SIG-M5 treated with dmso at 0.1 percent for 504 hours (cell line): ENCODE measurements at regions not wholly inside any gene's neighbourhood (a gene's known extent, or its start where the extent isn't known, plus 50 kb on each side); places are given as distances from the start of the nearest gene placed in this dataset.
"Not testable (repeated sequence)": the region's sequence is repeated elsewhere in the genome, so short reads cannot be mapped to it uniquely, and the experiment has no call there.

Experiments
- DNase-seq: peaks from one replicate; lab custom pipeline; 2025; ENCODE audit not compliant: unreplicated experiment; lab: John Stamatoyannopoulos, UW

GRCh38 chr2:174697255-174697654 lies 67.0 kb downstream of the CHRNA1 start:
- peak; percentile 78 for DNase-seq

GRCh38 chr2:174694920-174695319 lies 69.4 kb downstream of the CHRNA1 start:
- DNase-seq = no peak

GRCh38 chr2:174694196-174694878 lies 69.9 kb downstream of the CHRNA1 start:
- DNase-seq = no peak

GRCh38 chr2:174693344-174693743 lies 70.9 kb downstream of the CHRNA1 start:
- DNase-seq = no peak

DNA sequence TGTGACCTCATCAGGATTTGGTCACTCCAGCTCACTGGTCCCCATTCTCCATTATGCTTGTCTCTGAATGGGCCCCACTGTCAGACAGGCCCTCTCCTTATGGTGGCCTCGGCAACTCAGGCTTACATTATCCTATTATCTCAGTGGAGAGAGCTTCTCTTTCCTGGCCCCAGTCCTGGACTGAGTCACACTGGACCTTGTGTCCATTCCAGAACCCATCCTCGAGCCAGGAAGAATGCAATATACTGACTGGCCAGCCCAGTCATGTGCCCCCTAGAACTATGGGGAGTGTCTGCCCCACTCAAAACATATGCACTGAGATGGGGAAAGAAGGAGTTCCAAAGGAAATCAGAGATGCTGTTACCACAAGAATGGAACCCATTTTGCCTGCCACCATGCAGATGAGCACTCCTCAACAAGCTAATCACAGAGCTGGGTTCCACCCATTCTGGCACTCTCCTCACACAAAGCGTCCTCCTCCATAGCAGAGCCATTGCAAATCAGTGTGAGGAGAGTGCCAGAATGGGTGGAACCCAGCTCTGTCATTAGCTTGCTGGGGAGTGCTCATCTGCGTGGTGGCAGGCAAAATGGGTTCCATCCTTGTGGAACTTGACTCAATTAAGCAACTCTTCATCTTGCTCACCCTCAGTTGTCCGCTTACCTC lies 71.9 kb downstream of the CHRNA1 start:
- no peak for DNase-seq

GRCh38 chr2:174691201-174691779 lies 73.0 kb downstream of the CHRNA1 start:
- DNase-seq = no peak

DNA sequence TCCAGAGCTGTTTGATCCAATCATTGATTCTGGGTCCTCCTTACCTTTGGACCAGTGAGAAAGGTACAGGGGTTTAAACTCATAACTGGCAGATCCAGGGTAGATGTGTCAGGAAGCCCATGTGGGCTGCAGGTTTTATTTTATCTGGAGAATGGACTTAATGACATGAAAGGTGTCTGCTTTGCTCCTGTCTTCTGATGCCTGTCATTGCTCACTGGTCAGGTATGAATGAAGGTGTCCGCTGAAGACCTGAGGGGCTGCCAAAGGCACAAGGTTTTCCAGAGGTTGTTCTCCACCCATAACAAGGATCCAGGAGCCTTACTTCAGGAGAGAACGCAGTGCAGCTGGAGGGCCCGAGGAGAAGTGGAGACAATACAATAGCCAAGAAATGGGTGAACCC lies 74.2 kb downstream of the CHRNA1 start:
- no peak for DNase-seq

DNA sequence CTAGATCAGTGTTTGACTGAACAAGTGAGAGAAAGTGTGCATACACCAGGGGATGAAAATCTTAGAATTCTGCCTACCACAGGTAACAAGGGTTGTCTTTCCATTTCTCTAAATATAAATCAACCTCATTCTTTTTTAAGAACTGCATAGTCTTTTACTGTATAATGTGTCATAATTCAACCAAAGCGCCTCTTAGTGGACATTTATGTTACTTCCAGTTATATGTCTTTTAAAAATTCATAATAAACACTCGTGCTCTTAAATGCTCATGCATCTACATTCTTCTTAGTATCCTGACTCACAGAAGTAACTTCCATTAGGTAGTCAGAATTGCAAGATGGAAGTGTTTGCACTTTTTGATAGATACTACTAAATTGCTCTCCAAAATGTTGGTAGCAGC lies 76.2 kb downstream of the CHRNA1 start:
- peak; percentile 49 for DNase-seq

DNA sequence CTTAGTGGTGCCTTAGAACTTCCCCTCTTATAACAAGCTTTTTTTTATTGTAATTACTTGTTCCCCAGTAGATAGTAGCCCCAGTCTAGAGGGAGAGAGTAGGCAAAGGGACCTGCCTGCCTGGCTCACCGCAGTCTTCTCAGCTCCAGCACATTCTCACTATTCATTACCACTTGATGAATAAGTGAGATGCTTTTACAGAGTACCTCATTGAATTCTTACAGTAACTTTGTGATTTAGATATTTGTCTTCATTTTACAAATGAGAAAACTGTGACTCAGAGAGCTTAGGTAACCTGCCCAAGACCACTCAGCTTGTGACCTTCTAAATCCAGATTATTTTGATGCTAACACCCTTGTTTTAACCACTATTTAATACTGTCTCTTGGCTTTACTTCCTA lies 77.8 kb downstream of the CHRNA1 start:
- no peak for DNase-seq

- DNase-seq = peak; percentile 59
These were observed 80.9 kb downstream of the CHRNA1 start for GRCh38 chr2:174683392-174683759.

- DNase-seq = no peak
These were observed 81.5 kb downstream of the CHRNA1 start for GRCh38 chr2:174682578-174683391.

- no peak for DNase-seq
These were observed 82.2 kb downstream of the CHRNA1 start for GRCh38 chr2:174682007-174682577.

DNA sequence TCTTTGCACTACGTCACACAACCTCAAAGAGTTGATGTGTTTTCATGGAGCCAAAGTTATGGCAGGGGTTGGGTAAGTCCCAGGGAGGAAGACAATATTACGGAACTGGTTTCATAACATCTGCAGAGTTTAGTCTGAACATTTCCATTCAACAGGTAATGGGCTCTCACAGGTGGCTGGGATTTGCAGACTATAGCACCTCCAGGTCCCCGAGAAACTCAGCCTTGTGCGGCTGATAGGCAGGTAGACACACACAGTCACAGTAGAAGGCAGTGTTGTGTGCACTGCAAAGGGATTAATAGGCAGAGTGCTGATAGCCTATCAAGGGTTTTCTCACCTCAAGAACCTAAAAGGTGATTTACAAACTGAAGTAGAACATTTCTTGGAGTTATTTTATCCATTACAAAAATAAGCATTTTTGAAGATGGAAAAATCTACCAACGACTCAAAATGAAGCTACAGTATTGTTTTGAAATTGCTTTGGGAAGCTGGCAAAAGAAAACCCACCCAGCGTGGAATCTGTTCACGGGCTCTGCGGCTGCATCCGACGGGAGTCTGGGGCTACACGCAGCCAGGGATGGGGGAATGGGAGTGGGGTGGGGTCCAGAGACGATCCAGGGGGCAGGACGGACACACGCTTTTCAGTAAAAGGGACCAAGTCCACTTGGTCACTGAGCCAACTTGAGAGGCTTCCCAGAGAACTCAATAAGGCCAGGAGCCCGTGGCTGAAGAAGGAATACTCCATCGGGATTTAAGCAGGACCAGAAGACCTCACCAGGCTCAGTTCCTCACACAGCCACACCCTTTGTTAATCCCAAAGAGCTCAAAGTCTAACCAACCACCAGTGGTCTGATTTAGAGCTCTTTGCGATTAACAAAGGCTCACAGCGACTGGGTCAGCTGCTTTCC lies 82.9 kb downstream of the CHRNA1 start:
- no peak for DNase-seq

DNA sequence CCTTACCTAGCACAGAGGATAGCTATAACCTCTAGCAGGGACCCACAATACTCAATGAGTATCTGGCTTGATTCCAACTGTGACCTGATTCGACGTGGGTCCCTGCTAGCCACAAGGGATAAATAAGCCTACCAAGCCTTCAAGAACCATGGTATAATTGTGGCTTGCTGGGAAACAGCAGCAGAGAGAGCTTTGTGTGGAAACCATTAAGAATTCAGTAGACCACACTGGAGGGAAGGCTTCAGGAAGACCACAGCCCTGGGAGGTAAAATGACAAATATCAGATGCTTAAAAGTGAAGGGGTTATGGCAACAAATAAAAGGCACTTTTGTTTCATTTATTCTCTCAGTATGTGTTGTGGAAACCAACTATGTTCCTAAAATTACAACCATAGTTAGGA lies 82.6 kb upstream of the WIPF1 start:
- DNase-seq = no peak

GRCh38 chr2:174678395-174678794 lies 80.8 kb upstream of the WIPF1 start:
- DNase-seq = no peak

DNA sequence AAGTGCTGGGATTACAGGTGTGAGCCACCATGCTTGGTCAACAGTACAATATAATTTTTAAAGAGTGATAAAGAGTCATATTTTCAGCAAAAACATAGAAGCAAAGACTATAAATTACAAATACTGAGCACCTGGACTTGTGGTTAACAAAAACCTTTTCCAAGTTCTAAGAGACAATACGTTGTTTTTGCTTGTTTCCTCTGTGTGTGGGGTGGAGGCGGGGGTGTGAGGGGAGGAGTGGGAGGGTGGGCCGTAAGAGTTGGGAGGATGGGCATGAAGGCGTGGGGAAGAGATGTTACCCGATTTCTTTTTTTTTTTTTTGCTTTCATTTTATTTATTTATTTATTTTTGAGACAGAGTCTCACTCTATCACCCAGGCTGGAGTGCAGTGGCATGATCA lies 78.0 kb upstream of the WIPF1 start:
- no peak for DNase-seq

- DNase-seq = no peak
These were observed 76.3 kb upstream of the WIPF1 start for GRCh38 chr2:174673876-174674275.

DNA sequence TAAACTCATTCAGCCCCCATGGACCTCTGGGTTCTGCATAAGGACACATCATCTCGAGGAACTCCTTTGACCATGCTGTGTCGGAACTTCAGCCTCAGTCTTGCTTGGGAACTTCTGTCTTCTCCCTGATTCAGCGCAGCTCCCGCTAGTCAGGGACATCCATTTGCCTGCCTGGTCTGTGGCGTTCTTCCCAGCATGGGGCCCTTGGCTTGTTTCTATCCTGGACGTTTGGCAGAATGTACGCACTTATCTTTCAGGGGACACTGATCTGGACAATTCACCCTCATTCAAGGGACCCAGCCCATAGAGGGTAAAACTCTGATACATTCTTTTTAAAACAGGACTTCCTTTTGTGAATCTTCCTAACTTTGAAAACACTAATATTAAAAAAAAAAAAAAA lies 75.8 kb upstream of the WIPF1 start:
- no peak for DNase-seq

- not testable (repeated sequence) for DNase-seq
These were observed 73.9 kb upstream of the WIPF1 start for GRCh38 chr2:174671532-174671931.

- no peak for DNase-seq
These were observed 72.8 kb upstream of the WIPF1 start for GRCh38 chr2:174670446-174670845.
